HepG2 (cell line): ENCODE measurements at regions not wholly inside any gene's neighbourhood (a gene's known extent, or its start where the extent isn't known, plus 50 kb on each side); places are given as distances from the start of the nearest gene placed in this dataset.

Experiments used
- ARNT2 ChIP-seq: sonication (generic); formaldehyde crosslinking; IDR thresholded peaks from 2 replicates; pipeline ENCODE4 v1.8.0; 2022; ENCODE audit warnings: mild to moderate bottlenecking, low read depth, missing genetic modification reagents, moderate library complexity
- ATF1 ChIP-seq: IDR thresholded peaks from 2 replicates; pipeline ENCODE4 v1.6.1; 2016; ENCODE audit warnings: mild to moderate bottlenecking, control low read depth
- BORCS8-MEF2B ChIP-seq: sonication (generic); formaldehyde crosslinking; IDR thresholded peaks from 2 replicates; pipeline ENCODE4 v1.8.0; 2022; ENCODE audit warnings: mild to moderate bottlenecking, missing genetic modification reagents
- CEBPB ChIP-seq: IDR thresholded peaks from 2 replicates; pipeline ENCODE4 v1.6.1; 2011; ENCODE audit warnings: low read depth, low read length, improper control_type of control experiment, borderline replicate concordance
- CSRNP1 ChIP-seq: sonication (generic); formaldehyde crosslinking; IDR thresholded peaks from 2 replicates; pipeline ENCODE4 v1.8.1; 2023; ENCODE audit warnings: mild to moderate bottlenecking, missing genetic modification reagents
- EHMT2 ChIP-seq: fragments of 200-600 bp; sonication (generic); IDR thresholded peaks from 2 replicates; pipeline ENCODE4 v1.7.0; 2017; ENCODE audit warnings: antibody characterized with exemption, low read depth, low read length, borderline replicate concordance
- HDAC1 ChIP-seq: sonication (generic); formaldehyde crosslinking; IDR thresholded peaks from 2 replicates; pipeline ENCODE4 v1.5.1; 2020; ENCODE audit warnings: mild to moderate bottlenecking, missing genetic modification reagents
- ISL2 ChIP-seq: sonication (generic); formaldehyde crosslinking; IDR thresholded peaks from 2 replicates; pipeline ENCODE4 v1.5.0; 2020; ENCODE audit warnings: missing genetic modification reagents
- PCBP1 ChIP-seq: fragments of 200-400 bp; formaldehyde crosslinking; IDR thresholded peaks from 2 replicates; pipeline ENCODE4 v1.6.1; 2017; ENCODE audit warnings: mild to moderate bottlenecking, low read depth, low read length, borderline replicate concordance
- PPARG ChIP-seq: conservative IDR thresholded peaks from 2 replicates; pipeline ENCODE4 v1.6.1; 2016; ENCODE audit warnings: missing biosample characterization, missing genetic modification reagents
- STAG1 ChIP-seq: sonication (generic); formaldehyde crosslinking; IDR thresholded peaks from 2 replicates; pipeline ENCODE4 v1.4.0; 2020; ENCODE audit warnings: missing genetic modification reagents
- TEAD3 ChIP-seq: optimal IDR thresholded peaks from 2 replicates; pipeline ENCODE3; 2016; ENCODE audit warnings: borderline replicate concordance
- TP53 ChIP-seq: sonication (generic); formaldehyde crosslinking; conservative IDR thresholded peaks from 2 replicates; pipeline ENCODE4 v1.4.0; 2020; ENCODE audit warnings: missing genetic modification reagents
- YEATS2 ChIP-seq: sonication (generic); formaldehyde crosslinking; IDR thresholded peaks from 2 replicates; pipeline ENCODE4 v1.4.0; 2020; ENCODE audit warnings: missing genetic modification reagents, borderline replicate concordance
- ZBTB7A ChIP-seq: sonication (generic); formaldehyde crosslinking; IDR thresholded peaks from 2 replicates; pipeline ENCODE4 v1.8.0; 2022; ENCODE audit warnings: mild to moderate bottlenecking, missing genetic modification reagents
- ZC3H13 ChIP-seq: sonication (generic); formaldehyde crosslinking; IDR thresholded peaks from 2 replicates; pipeline ENCODE4 v1.8.1; 2023; ENCODE audit warnings: mild to moderate bottlenecking, missing genetic modification reagents, moderate library complexity
- ZNF260 ChIP-seq: sonication (generic); formaldehyde crosslinking; IDR thresholded peaks from 2 replicates; pipeline ENCODE4 v1.4.0; 2020; ENCODE audit warnings: missing genetic modification reagents, low read depth, mild to moderate bottlenecking, borderline replicate concordance
- ZNF850 ChIP-seq: sonication (generic); formaldehyde crosslinking; conservative IDR thresholded peaks from 2 replicates; pipeline ENCODE4 v1.9.0; 2021; ENCODE audit warnings: mild to moderate bottlenecking, missing genetic modification reagents
- TF ChIP-seq, protein P1 (sequence below): sonication (generic); formaldehyde crosslinking; IDR thresholded peaks from 2 replicates; pipeline ENCODE4 v1.4.0; 2020; ENCODE audit warnings: mild to moderate bottlenecking, missing genetic modification reagents, borderline replicate concordance
- TF ChIP-seq, protein P2 (sequence below): sonication (generic); formaldehyde crosslinking; IDR thresholded peaks from 2 replicates; pipeline ENCODE4 v1.4.0; 2020; ENCODE audit warnings: missing genetic modification reagents, mild to moderate bottlenecking, borderline replicate concordance
- TF ChIP-seq, protein P3 (sequence below): sonication (generic); formaldehyde crosslinking; IDR thresholded peaks from 2 replicates; pipeline ENCODE4 v1.5.1; 2020; ENCODE audit warnings: missing genetic modification reagents, mild to moderate bottlenecking, borderline replicate concordance

DNA sequence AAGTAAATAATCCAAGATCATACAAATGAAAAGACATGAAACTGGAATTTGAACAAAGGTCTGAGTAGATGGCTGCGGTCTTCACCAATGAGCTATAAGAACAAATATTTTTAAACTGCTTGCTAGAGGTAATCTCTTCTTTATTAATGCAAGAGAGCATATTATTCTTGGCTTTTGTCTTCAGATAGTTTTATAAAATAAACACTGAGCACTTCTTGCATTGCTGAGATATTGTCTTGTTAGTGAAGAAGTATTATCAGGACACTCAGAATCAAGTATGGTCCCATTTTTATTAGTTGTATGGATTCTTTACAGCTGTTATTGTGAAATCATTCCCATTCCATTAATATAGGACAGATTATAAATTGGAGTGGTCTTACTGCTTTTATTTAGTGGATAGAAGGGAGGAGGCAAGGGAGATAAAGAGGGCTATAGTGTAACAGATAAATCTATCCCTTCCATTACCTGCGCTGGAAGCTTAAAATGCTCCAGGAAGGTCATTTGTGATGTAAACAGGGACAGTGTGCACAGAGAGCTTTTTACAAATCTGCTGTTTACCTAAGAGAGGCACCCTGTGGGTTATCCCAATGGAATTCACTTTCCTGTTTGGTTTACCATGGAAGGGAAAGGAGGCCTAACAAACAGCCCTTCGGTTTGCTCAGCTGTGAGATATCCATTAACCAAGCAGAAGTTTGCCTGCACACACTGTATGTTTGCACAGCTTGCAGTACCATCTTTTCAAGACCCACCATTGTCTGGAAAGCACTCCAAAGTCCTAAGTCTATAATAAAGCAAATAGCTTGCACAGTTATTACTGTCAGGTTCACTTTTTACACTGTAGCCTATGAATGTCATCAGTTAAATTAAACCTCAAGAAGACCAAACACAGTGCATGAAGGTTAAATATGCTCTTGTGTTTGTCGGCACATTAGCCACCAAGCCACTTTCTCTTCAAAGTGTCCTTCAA is 347.7 kb upstream of the TGFBR2 start (continued):
- TF ChIP-seq EHMT2 (peak; percentile 82; the same call in 1 of the 2 replicates), ISL2 (CRISPR knock-in tag) (peak; percentile 100), HDAC1 (CRISPR knock-in tag) (peak; percentile 86), TP53 (0 out of 2 replicates have a peak, but pooled peaks have one; percentile 22), ZNF260 (CRISPR knock-in tag) (no peak), ZC3H13 (no peak), PPARG (CRISPR knock-in tag) (peak; percentile 87), ATF1 (CRISPR knock-in tag) (peak; percentile 48; the same call in 1 of the 2 replicates), ZNF850 (CRISPR knock-in tag) (no peak), CSRNP1 (CRISPR knock-in tag) (peak; percentile 84; the same call in 1 of the 2 replicates), STAG1 (peak; percentile 66), TEAD3 (CRISPR knock-in tag) (peak; percentile 97), YEATS2 (CRISPR knock-in tag) (peak; percentile 34; the same call in 1 of the 2 replicates), BORCS8-MEF2B (CRISPR knock-in tag) (0 out of 2 replicates have a peak, but pooled peaks have one; percentile 53), CEBPB (peak; percentile 66), ZBTB7A (CRISPR knock-in tag) (peak; percentile 61; the same call in 1 of the 2 replicates), ARNT2 (CRISPR knock-in tag) (peak; percentile 67; the same call in 1 of the 2 replicates), PCBP1 (no peak)
- TF ChIP-seq, protein P1, sequence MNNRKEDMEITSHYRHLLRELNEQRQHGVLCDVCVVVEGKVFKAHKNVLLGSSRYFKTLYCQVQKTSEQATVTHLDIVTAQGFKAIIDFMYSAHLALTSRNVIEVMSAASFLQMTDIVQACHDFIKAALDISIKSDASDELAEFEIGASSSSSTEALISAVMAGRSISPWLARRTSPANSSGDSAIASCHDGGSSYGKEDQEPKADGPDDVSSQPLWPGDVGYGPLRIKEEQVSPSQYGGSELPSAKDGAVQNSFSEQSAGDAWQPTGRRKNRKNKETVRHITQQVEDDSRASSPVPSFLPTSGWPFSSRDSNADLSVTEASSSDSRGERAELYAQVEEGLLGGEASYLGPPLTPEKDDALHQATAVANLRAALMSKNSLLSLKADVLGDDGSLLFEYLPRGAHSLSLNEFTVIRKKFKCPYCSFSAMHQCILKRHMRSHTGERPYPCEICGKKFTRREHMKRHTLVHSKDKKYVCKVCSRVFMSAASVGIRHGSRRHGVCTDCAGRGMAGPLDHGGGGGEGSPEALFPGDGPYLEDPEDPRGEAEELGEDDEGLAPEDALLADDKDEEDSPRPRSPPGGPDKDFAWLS (CRISPR knock-in tag), result no peak
- TF ChIP-seq, protein P2, sequence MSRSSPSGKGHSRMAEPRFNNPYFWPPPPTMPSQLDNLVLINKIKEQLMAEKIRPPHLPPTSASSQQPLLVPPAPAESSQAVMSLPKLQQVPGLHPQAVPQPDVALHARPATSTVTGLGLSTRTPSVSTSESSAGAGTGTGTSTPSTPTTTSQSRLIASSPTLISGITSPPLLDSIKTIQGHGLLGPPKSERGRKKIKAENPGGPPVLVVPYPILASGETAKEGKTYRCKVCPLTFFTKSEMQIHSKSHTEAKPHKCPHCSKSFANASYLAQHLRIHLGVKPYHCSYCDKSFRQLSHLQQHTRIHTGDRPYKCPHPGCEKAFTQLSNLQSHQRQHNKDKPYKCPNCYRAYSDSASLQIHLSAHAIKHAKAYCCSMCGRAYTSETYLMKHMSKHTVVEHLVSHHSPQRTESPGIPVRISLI (CRISPR knock-in tag), result peak; percentile 87
- TF ChIP-seq, protein P3, sequence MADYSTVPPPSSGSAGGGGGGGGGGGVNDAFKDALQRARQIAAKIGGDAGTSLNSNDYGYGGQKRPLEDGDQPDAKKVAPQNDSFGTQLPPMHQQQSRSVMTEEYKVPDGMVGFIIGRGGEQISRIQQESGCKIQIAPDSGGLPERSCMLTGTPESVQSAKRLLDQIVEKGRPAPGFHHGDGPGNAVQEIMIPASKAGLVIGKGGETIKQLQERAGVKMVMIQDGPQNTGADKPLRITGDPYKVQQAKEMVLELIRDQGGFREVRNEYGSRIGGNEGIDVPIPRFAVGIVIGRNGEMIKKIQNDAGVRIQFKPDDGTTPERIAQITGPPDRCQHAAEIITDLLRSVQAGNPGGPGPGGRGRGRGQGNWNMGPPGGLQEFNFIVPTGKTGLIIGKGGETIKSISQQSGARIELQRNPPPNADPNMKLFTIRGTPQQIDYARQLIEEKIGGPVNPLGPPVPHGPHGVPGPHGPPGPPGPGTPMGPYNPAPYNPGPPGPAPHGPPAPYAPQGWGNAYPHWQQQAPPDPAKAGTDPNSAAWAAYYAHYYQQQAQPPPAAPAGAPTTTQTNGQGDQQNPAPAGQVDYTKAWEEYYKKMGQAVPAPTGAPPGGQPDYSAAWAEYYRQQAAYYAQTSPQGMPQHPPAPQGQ (CRISPR knock-in tag), result peak; percentile 86; the same call in 1 of the 2 replicates
